Nephron progenitor cell (in vitro differentiated cells): ENCODE measurements at regions not wholly inside any gene's neighbourhood (a gene's known extent, or its start where the extent isn't known, plus 50 kb on each side); places are given as distances from the start of the nearest gene placed in this dataset.

Experiments used
- DNase-seq: peaks from one replicate; pipeline ENCODE4 v3.0.0; 2021
- H3K27ac Mint-ChIP-seq: 2 replicates; pipeline ENCODE4 v1.8.0; 2021; ENCODE audit warnings: mild to moderate bottlenecking, moderate library complexity, mixed read lengths
- H3K27me3 Mint-ChIP-seq: 2 replicates; pipeline ENCODE4 v1.8.0; 2021; ENCODE audit warnings: mild to moderate bottlenecking, low read depth, mixed read lengths; ENCODE audit not compliant: poor library complexity
- H3K36me3 Mint-ChIP-seq: 2 replicates; pipeline ENCODE4 v1.8.0; 2021; ENCODE audit warnings: low read depth, mixed read lengths
- H3K4me1 Mint-ChIP-seq: 2 replicates; pipeline ENCODE4 v1.8.0; 2021; ENCODE audit warnings: mixed read lengths
- H3K4me3 Mint-ChIP-seq: 2 replicates; pipeline ENCODE4 v1.8.0; 2021; ENCODE audit warnings: mild to moderate bottlenecking, moderate library complexity, mixed read lengths
- H3K9me3 Mint-ChIP-seq: 2 replicates; pipeline ENCODE4 v1.8.0; 2021; ENCODE audit warnings: mild to moderate bottlenecking, moderate library complexity, mixed read lengths
- CTCF ChIP-seq: fragments of 200-600 bp; sonication (generic); IDR thresholded peaks from 2 replicates; pipeline ENCODE4 v1.5.0; 2021; ENCODE audit warnings: antibody characterized with exemption

- Mint-ChIP-seq H3K27ac (peak overlapping the region; percentile 21), H3K4me3 (no peak overlapping the region), H3K27me3 (peaks cover 11% of the 10 kb centered on the region)
Observed at GRCh38 chr3:135622656-135623055, 342.9 kb upstream of the PPP2R3A start.

GRCh38 chr3:135623558-135623957 lies 342.0 kb upstream of the PPP2R3A start:
- Mint-ChIP-seq H3K36me3 (no peaks in the 10 kb centered on the region), H3K27me3 (peaks cover 16% of the 10 kb centered on the region), H3K27ac (peak overlapping the region; percentile 41), H3K4me1 (peaks cover 43% of the 10 kb centered on the region), H3K9me3 (no peaks in the 10 kb centered on the region), H3K4me3 (no peak overlapping the region)
- no peak for DNase-seq
- no peak for TF ChIP-seq CTCF

More at GRCh38 chr3:135622656-135623055, 342.9 kb upstream of the PPP2R3A start:
- DNase-seq: no peak
- Mint-ChIP-seq H3K36me3 (no peaks in the 10 kb centered on the region), H3K4me1 (peaks cover 34% of the 10 kb centered on the region), H3K9me3 (no peaks in the 10 kb centered on the region)
- no peak for TF ChIP-seq CTCF

- Mint-ChIP-seq H3K36me3 (no peaks in the 10 kb centered on the region), H3K9me3 (no peaks in the 10 kb centered on the region), H3K4me1 (peaks cover 61% of the 10 kb centered on the region), H3K27me3 (peaks cover 16% of the 10 kb centered on the region), H3K27ac (no peak overlapping the region), H3K4me3 (no peak overlapping the region)
- no peak for DNase-seq
- TF ChIP-seq CTCF: no peak
Observed at GRCh38 chr3:135627057-135627456, 338.5 kb upstream of the PPP2R3A start.

- Mint-ChIP-seq H3K27me3 (peaks cover 17% of the 10 kb centered on the region), H3K9me3 (no peaks in the 10 kb centered on the region), H3K4me1 (peaks cover 56% of the 10 kb centered on the region), H3K4me3 (peak overlapping the region; percentile 43), H3K36me3 (no peaks in the 10 kb centered on the region), H3K27ac (no peak overlapping the region)
- DNase-seq: no peak
- no peak for TF ChIP-seq CTCF
Observed at GRCh38 chr3:135629701-135630408, 335.7 kb upstream of the PPP2R3A start.

GRCh38 chr3:135632556-135633065 lies 332.9 kb upstream of the PPP2R3A start:
- no peak overlapping the region for H3K4me3 Mint-ChIP-seq
- H3K9me3 Mint-ChIP-seq: no peaks in the 10 kb centered on the region
- peaks cover 12% of the 10 kb centered on the region for H3K27me3 Mint-ChIP-seq
- TF ChIP-seq CTCF: no peak
- peaks cover 66% of the 10 kb centered on the region for H3K4me1 Mint-ChIP-seq
- H3K36me3 Mint-ChIP-seq: no peaks in the 10 kb centered on the region
- DNase-seq: no peak
- H3K27ac Mint-ChIP-seq: no peak overlapping the region

- Mint-ChIP-seq H3K27me3 (peaks cover 7% of the 10 kb centered on the region), H3K27ac (no peak overlapping the region), H3K4me1 (peaks cover 62% of the 10 kb centered on the region), H3K4me3 (no peak overlapping the region), H3K36me3 (no peaks in the 10 kb centered on the region), H3K9me3 (no peaks in the 10 kb centered on the region)
- TF ChIP-seq CTCF: no peak
- DNase-seq: no peak
Observed at GRCh38 chr3:135633078-135633477, 332.4 kb upstream of the PPP2R3A start.
